DND-41 (cell line): ENCODE measurements at regions not wholly inside any gene's neighbourhood (a gene's known extent, or its start where the extent isn't known, plus 50 kb on each side); places are given as distances from the start of the nearest gene placed in this dataset.

Experiments used
- ATAC-seq: fragments of 200-7000 bp; cut with Tn5 transposase; 3 replicates; pipeline ENCODE4 v1.9.1; 2021; ENCODE audit warnings: low read depth; ENCODE audit not compliant: insufficient read depth
- DNase-seq: peaks from one replicate; pipeline ENCODE4 v3.0.0-alpha.2; 2020
- H2AFZ ChIP-seq: 2 replicates; pipeline ENCODE4 v1.6.0; 2012; ENCODE audit warnings: low read depth, low read length
- H3K27ac ChIP-seq: 2 replicates; pipeline ENCODE4 v1.5.1; 2012; ENCODE audit warnings: low read length, inconsistent platforms
- H3K27me3 ChIP-seq: fragments of 200-600 bp; sonication (generic); 2 replicates; pipeline ENCODE4 v1.6.0; 2012; ENCODE audit warnings: low read length, mild to moderate bottlenecking, inconsistent platforms; ENCODE audit not compliant: insufficient read depth, poor library complexity
- H3K36me3 ChIP-seq: 2 replicates; pipeline ENCODE4 v1.5.1; 2012; ENCODE audit warnings: low read length, inconsistent platforms; ENCODE audit not compliant: insufficient read depth
- H3K4me1 ChIP-seq: 2 replicates; pipeline ENCODE4 v1.5.1; 2012; ENCODE audit warnings: mild to moderate bottlenecking, low read length; ENCODE audit not compliant: insufficient read depth
- H3K4me2 ChIP-seq: 2 replicates; pipeline ENCODE4 v1.6.0; 2012; ENCODE audit warnings: mild to moderate bottlenecking, moderate library complexity, low read length, inconsistent platforms; ENCODE audit not compliant: insufficient read depth
- H3K4me3 ChIP-seq, 2 experiments: fragments of 200-600 bp in 1 of 2; shearing (Covaris generic) in 1 of 2; 2 replicates each; pipeline ENCODE4 v1.5.1; 2012 to 2016; ENCODE audit warnings: inconsistent platforms in 2 of 2, low read length in 2 of 2, mild to moderate bottlenecking in 2 of 2, low read depth in 1 of 2, moderate library complexity in 1 of 2
- H3K79me2 ChIP-seq: 2 replicates; pipeline ENCODE4 v1.6.0; 2012; ENCODE audit warnings: low read length, inconsistent platforms; ENCODE audit not compliant: insufficient read depth
- H3K9ac ChIP-seq: 2 replicates; pipeline ENCODE4 v1.6.0; 2012; ENCODE audit warnings: low read depth, mild to moderate bottlenecking, inconsistent platforms, low read length, moderate library complexity
- H3K9me3 ChIP-seq: 2 replicates; pipeline ENCODE4 v1.5.1; 2012; ENCODE audit warnings: low read length, moderate library complexity, mild to moderate bottlenecking, inconsistent platforms; ENCODE audit not compliant: insufficient read depth, severe bottlenecking
- H4K20me1 ChIP-seq: 2 replicates; pipeline ENCODE4 v1.6.0; 2012; ENCODE audit warnings: low read length; ENCODE audit not compliant: insufficient read depth
- EZH2 ChIP-seq: IDR thresholded peaks from 3 replicates; pipeline ENCODE4 v1.6.1; 2012; ENCODE audit warnings: borderline replicate concordance, low read depth, mild to moderate bottlenecking, moderate library complexity, low read length, inconsistent platforms; ENCODE audit not compliant: severe bottlenecking
- TF ChIP-seq, protein P1 (sequence below): IDR thresholded peaks from 2 replicates; pipeline ENCODE4 v1.5.1; 2012; ENCODE audit warnings: borderline replicate concordance, low read length, moderate library complexity, mild to moderate bottlenecking; ENCODE audit not compliant: poor library complexity, severe bottlenecking; ENCODE audit errors: extremely low read depth

DNA sequence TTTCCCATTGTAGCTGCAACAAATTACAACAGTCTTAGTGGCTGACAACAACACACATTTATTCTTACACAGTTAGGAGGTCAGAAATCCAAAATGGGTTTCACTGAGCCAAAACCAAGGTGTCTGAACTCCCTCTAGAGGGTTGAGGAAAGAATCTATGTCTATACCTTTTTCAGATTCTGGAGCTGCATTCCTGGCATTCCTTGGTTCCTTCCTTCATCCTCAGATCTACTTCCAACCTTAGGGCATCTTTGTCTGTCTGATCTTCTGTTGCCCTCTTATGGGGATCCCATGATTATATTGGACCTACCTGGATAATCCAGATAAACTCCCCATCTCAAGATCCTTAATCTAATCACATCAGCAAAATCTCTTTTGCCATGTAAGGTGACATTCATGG is 540.9 kb upstream of the MAP3K7 start:
- TF ChIP-seq, protein P1, sequence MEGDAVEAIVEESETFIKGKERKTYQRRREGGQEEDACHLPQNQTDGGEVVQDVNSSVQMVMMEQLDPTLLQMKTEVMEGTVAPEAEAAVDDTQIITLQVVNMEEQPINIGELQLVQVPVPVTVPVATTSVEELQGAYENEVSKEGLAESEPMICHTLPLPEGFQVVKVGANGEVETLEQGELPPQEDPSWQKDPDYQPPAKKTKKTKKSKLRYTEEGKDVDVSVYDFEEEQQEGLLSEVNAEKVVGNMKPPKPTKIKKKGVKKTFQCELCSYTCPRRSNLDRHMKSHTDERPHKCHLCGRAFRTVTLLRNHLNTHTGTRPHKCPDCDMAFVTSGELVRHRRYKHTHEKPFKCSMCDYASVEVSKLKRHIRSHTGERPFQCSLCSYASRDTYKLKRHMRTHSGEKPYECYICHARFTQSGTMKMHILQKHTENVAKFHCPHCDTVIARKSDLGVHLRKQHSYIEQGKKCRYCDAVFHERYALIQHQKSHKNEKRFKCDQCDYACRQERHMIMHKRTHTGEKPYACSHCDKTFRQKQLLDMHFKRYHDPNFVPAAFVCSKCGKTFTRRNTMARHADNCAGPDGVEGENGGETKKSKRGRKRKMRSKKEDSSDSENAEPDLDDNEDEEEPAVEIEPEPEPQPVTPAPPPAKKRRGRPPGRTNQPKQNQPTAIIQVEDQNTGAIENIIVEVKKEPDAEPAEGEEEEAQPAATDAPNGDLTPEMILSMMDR, result no peak
- TF ChIP-seq EZH2, result no peak
- Histone ChIP-seq H4K20me1 (no peaks in the 10 kb centered on the region), H3K9me3 (no peaks in the 10 kb centered on the region), H3K9ac (no peak overlapping the region), H3K4me1 (no peaks in the 10 kb centered on the region), H3K27ac (no peak overlapping the region), H3K36me3 (no peaks in the 10 kb centered on the region), H3K79me2 (no peaks in the 10 kb centered on the region), H2AFZ (no peak overlapping the region), H3K4me3 (no peak overlapping the region), H3K4me2 (no peak overlapping the region), H3K27me3 (peaks cover 3% of the 10 kb centered on the region)
- ATAC-seq, result no peak
- DNase-seq, result no peak

DNA sequence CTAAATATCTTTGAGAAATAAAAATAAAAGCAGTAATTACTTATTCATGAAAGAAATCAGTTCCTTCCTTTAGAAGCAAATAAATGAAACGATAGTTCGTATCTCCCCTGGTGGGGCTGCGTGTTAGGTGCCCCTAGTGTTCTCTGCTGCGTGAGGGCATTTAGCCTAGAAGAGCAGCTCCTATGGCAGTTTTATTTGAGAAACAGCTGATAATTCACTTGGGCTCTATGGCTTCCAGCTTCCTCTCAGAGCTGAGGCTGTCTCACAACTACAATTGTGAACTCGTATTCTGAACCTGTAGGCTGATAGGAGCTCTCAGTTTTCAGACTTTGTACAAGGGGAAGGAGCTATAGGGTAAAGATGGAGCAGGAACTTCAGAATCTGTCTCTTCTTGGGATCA is 540.0 kb upstream of the MAP3K7 start:
- H3K79me2 ChIP-seq, result no peaks in the 10 kb centered on the region
- H3K4me1 ChIP-seq, result no peaks in the 10 kb centered on the region
- no peak overlapping the region for H3K4me2 ChIP-seq
- ATAC-seq (no peak), DNase-seq (no peak)
- TF ChIP-seq, protein P1, result no peak
- no peak for TF ChIP-seq EZH2
- H3K27ac ChIP-seq, result no peak overlapping the region
- H4K20me1 ChIP-seq, result no peaks in the 10 kb centered on the region
- no peak overlapping the region for H3K9ac ChIP-seq
- H3K36me3 ChIP-seq, result no peaks in the 10 kb centered on the region
- no peak overlapping the region for H2AFZ ChIP-seq
- peaks cover 3% of the 10 kb centered on the region for H3K27me3 ChIP-seq
- H3K4me3 ChIP-seq, result no peak overlapping the region
- H3K9me3 ChIP-seq, result no peaks in the 10 kb centered on the region

DNA sequence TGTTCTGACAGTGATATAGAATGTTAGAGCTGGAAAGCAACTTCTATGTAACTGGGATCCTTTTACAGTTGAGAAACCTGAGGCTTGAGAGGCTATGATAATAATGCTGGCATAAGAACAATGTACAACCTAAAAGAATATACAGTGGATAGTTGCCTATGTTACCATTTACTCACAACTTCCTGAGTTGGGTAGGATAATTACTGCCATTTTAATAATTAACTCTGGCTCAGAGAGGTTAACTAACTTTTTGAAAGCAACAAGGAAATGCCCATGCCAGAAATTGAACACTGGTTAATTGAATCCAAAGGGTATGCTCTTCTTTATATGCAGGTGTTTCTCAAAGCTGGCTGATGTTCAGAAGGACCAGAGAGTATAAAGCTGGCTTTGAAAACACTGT is 530.7 kb upstream of the MAP3K7 start:
- H2AFZ ChIP-seq, result no peak overlapping the region
- ATAC-seq (no peak), DNase-seq (no peak)
- no peaks in the 10 kb centered on the region for H3K9me3 ChIP-seq
- no peak overlapping the region for H3K4me2 ChIP-seq
- H3K27ac ChIP-seq, result no peak overlapping the region
- no peak overlapping the region for H3K4me3 ChIP-seq
- no peak for TF ChIP-seq EZH2
- TF ChIP-seq, protein P1, result no peak
- no peaks in the 10 kb centered on the region for H3K27me3 ChIP-seq
- no peaks in the 10 kb centered on the region for H3K4me1 ChIP-seq
- no peaks in the 10 kb centered on the region for H3K36me3 ChIP-seq
- no peak overlapping the region for H3K9ac ChIP-seq
- no peaks in the 10 kb centered on the region for H3K79me2 ChIP-seq
- H4K20me1 ChIP-seq, result no peaks in the 10 kb centered on the region
